Small intestine (tissue), 7 donors: ENCODE measurements at regions not wholly inside any gene's neighbourhood (a gene's known extent, or its start where the extent isn't known, plus 50 kb on each side); places are given as distances from the start of the nearest gene placed in this dataset.
"Not testable (repeated sequence)": the region's sequence is repeated elsewhere in the genome, so short reads cannot be mapped to it uniquely, and the experiment has no call there.

ENCODE experiments used
- DNase-seq, 2 donors: peaks; one replicate each; pipeline versions ENCODE4 v3.0.0 to v3.0.0-alpha.2; 2013
- FAIRE-seq: peaks from 2 replicates; lab custom pipeline; 2012; peaks lifted over from hg19 to GRCh38; lab: Jason Lieb, UNC
- H3K27ac ChIP-seq, 3 donors: one replicate each; pipeline ENCODE4 v1.5.1; 2013; ENCODE audit warnings: low read length in 2 of 3, mild to moderate bottlenecking in 2 of 3, control low read depth in 1 of 3, inconsistent platforms in 1 of 3, low read depth in 1 of 3, moderate library complexity in 1 of 3
- H3K27me3 ChIP-seq, 3 donors: one replicate each; pipeline ENCODE4 v1.6.1; 2013; ENCODE audit warnings: low read length in 3 of 3, inconsistent platforms in 1 of 3; ENCODE audit not compliant: control insufficient read depth in 3 of 3, insufficient read depth in 3 of 3
- H3K36me3 ChIP-seq, 3 donors: one replicate each; pipeline ENCODE4 v1.6.1; 2013; ENCODE audit warnings: low read length in 3 of 3, inconsistent platforms in 1 of 3, low read depth in 1 of 3, mild to moderate bottlenecking in 1 of 3, moderate library complexity in 1 of 3; ENCODE audit not compliant: control insufficient read depth in 3 of 3, insufficient read depth in 2 of 3
- H3K4me1 ChIP-seq, 3 donors: one replicate each; pipeline ENCODE4 v1.6.1; 2013; ENCODE audit warnings: low read length in 2 of 3, inconsistent platforms in 1 of 3, low read depth in 1 of 3, mild to moderate bottlenecking in 1 of 3, moderate library complexity in 1 of 3; ENCODE audit not compliant: control insufficient read depth in 3 of 3, insufficient read depth in 2 of 3
- H3K4me3 ChIP-seq, 3 donors: one replicate each; pipeline ENCODE4 v1.5.1; 2013; ENCODE audit warnings: low read length in 3 of 3, control low read depth in 1 of 3, inconsistent platforms in 1 of 3, low read depth in 1 of 3, mild to moderate bottlenecking in 1 of 3, moderate library complexity in 1 of 3
- H3K9me3 ChIP-seq, 2 donors: one replicate each; pipeline ENCODE4 v1.6.1; 2013; ENCODE audit warnings: low read depth in 1 of 2, low read length in 1 of 2; ENCODE audit not compliant: control insufficient read depth in 2 of 2, insufficient read depth in 1 of 2
- WGBS, 3 donors: extraction: QIAGEN DNeasy Blood & Tissue Kit; methylation state at CpG; one replicate each; pipeline ENCODE4 v1.1.7; 2013; 5-methylcytosine and 5-hydroxymethylcytosine counted together
- donor health status: healthy with polysubstance abuse.
- donor health status: control.
- donor health status: control.
- donor health status: Bipolar disorder and iron deficiency.
- donor health status: healthy.

- no peaks in the 10 kb centered on the region for H3K36me3 ChIP-seq
- H3K4me3 ChIP-seq, result no peak overlapping the region
- no peaks in the 10 kb centered on the region for H3K27me3 ChIP-seq
- H3K4me1 ChIP-seq, result peaks cover 0 to 3% (median 0%) of the 10 kb centered on the region in 3 donors
- WGBS, 3 donors, result 57 to 79% (median 76%) methylated on average over 6 of the region's 6 CpGs
- H3K9me3 ChIP-seq, result no peaks in the 10 kb centered on the region
- FAIRE-seq (no peak), DNase-seq (no peak)
- no peak overlapping the region for H3K27ac ChIP-seq
Observed at GRCh38 chr14:58979325-58979724, 209.1 kb upstream of the DAAM1 start.

GRCh38 chr14:58981840-58982239, 206.6 kb upstream of the DAAM1 start:
- FAIRE-seq, result peak; percentile 55
- no peaks in the 10 kb centered on the region for H3K9me3 ChIP-seq
- no peak overlapping the region for H3K4me3 ChIP-seq
- H3K27ac ChIP-seq, result no peak overlapping the region
- no peaks in the 10 kb centered on the region for H3K27me3 ChIP-seq
- no peak for DNase-seq
- WGBS, 3 donors, result 91 to 98% (median 96%) methylated on average over 1 of the region's 1 CpG
- H3K4me1 ChIP-seq, result peaks cover 0 to 3% (median 0%) of the 10 kb centered on the region in 3 donors
- H3K36me3 ChIP-seq, result no peaks in the 10 kb centered on the region

GRCh38 chr14:58985786-58986185, 202.7 kb upstream of the DAAM1 start:
- Histone ChIP-seq H3K4me3 (no peak overlapping the region), H3K27me3 (no peaks in the 10 kb centered on the region), H3K36me3 (no peaks in the 10 kb centered on the region), H3K27ac (no peak overlapping the region), H3K9me3 (peaks cover 0 to 13% of the 10 kb centered on the region in 2 donors), H3K4me1 (no peaks in the 10 kb centered on the region)
- FAIRE-seq, result no peak
- WGBS, 3 donors, result 85 to 94% (median 90%) methylated on average over 4 of the region's 4 CpGs
- DNase-seq, result no peak

GRCh38 chr14:58987591-58987990, 200.9 kb upstream of the DAAM1 start:
- no peaks in the 10 kb centered on the region for H3K36me3 ChIP-seq
- 42 to 68% (median 50%) methylated on average over 3 of the region's 3 CpGs for WGBS, 3 donors
- DNase-seq (no peak), FAIRE-seq (no peak)
- no peak overlapping the region for H3K4me3 ChIP-seq
- H3K4me1 ChIP-seq, result no peaks in the 10 kb centered on the region
- no peak overlapping the region for H3K27ac ChIP-seq
- H3K27me3 ChIP-seq, result no peaks in the 10 kb centered on the region
- H3K9me3 ChIP-seq, result peaks cover 0 to 13% of the 10 kb centered on the region in 2 donors

GRCh38 chr14:58992935-58993334, 195.5 kb upstream of the DAAM1 start:
- Histone ChIP-seq H3K27ac (no peak overlapping the region), H3K4me1 (no peaks in the 10 kb centered on the region), H3K4me3 (no peak overlapping the region), H3K36me3 (no peaks in the 10 kb centered on the region), H3K9me3 (peaks cover 0 to 13% of the 10 kb centered on the region in 2 donors), H3K27me3 (no peaks in the 10 kb centered on the region)
- 59 to 86% (median 63%) methylated on average over 1 of the region's 1 CpG for WGBS, 3 donors
- no peak for FAIRE-seq
- DNase-seq, result no peak

GRCh38 chr14:58994130-58994529, 194.3 kb upstream of the DAAM1 start:
- H3K36me3 ChIP-seq, result no peaks in the 10 kb centered on the region
- H3K4me1 ChIP-seq, result no peaks in the 10 kb centered on the region
- 8 to 44% (median 33%) methylated on average over 1 of the region's 1 CpG for WGBS, 3 donors
- H3K27ac ChIP-seq, result no peak overlapping the region
- DNase-seq (no peak), FAIRE-seq (no peak)
- H3K9me3 ChIP-seq, result peaks cover 0 to 11% of the 10 kb centered on the region in 2 donors
- no peak overlapping the region for H3K4me3 ChIP-seq
- H3K27me3 ChIP-seq, result no peaks in the 10 kb centered on the region

- 74 to 93% (median 93%) methylated on average over 2 of the region's 2 CpGs for WGBS, 3 donors
- FAIRE-seq (no peak), DNase-seq (no peak)
- H3K9me3 ChIP-seq, result peaks cover 0 to 3% of the 10 kb centered on the region in 2 donors
- no peaks in the 10 kb centered on the region for H3K27me3 ChIP-seq
- H3K27ac ChIP-seq, result no peak overlapping the region
- H3K36me3 ChIP-seq, result no peaks in the 10 kb centered on the region
- no peak overlapping the region for H3K4me3 ChIP-seq
- no peaks in the 10 kb centered on the region for H3K4me1 ChIP-seq
Observed at GRCh38 chr14:59004012-59004411, 184.5 kb upstream of the DAAM1 start.

- H3K36me3 ChIP-seq, result not testable (repeated sequence)
Observed at GRCh38 chr14:59006179-59006578, 182.3 kb upstream of the DAAM1 start.

GRCh38 chr14:59009967-59010366, 178.5 kb upstream of the DAAM1 start:
- DNase-seq (no peak), FAIRE-seq (no peak)
- Histone ChIP-seq H3K9me3 (peaks cover 0 to 20% of the 10 kb centered on the region in 2 donors), H3K4me1 (no peaks in the 10 kb centered on the region), H3K27ac (no peak overlapping the region), H3K27me3 (peaks cover 0 to 3% (median 0%) of the 10 kb centered on the region in 3 donors), H3K4me3 (no peak overlapping the region), H3K36me3 (no peaks in the 10 kb centered on the region)

More at GRCh38 chr14:59006179-59006578, 182.3 kb upstream of the DAAM1 start:
- H3K4me3 ChIP-seq, H3K27ac ChIP-seq, H3K4me1 ChIP-seq, H3K9me3 ChIP-seq, H3K27me3 ChIP-seq, DNase-seq, FAIRE-seq: not testable (repeated sequence)
- WGBS, 3 donors, result 85 to 92% (median 86%) methylated on average over 4 of the region's 4 CpGs
